Left lung (tissue), 4 donors: ENCODE measurements at regions not wholly inside any gene's neighbourhood (a gene's known extent, or its start where the extent isn't known, plus 50 kb on each side); places are given as distances from the start of the nearest gene placed in this dataset.

Experiments used
- ATAC-seq: fragments of 200-7000 bp; cut with Tn5 transposase; one replicate; pipeline ENCODE4 v1.9.1; 2020; ENCODE audit warnings: moderate library complexity
- DNase-seq, 4 donors: peaks; one replicate each; pipeline ENCODE4 v3.0.0-alpha.2; 2013 to 2020
- H3K27ac ChIP-seq, 2 donors: fragments of 200-600 bp; sonication (generic) in 1 of 2; one replicate each; pipeline versions ENCODE4 v1.5.0 to v1.8.0; 2020 to 2021
- H3K27me3 ChIP-seq, 2 donors: fragments of 200-600 bp; sonication (generic) in 1 of 2; one replicate each; pipeline versions ENCODE4 v1.5.0 to v1.8.0; 2020 to 2021
- H3K36me3 ChIP-seq, 2 donors: fragments of 200-600 bp; sonication (generic) in 1 of 2; one replicate each; pipeline versions ENCODE4 v1.5.0 to v1.8.0; 2020 to 2021
- H3K4me1 ChIP-seq, 2 donors: fragments of 200-600 bp; one replicate each; pipeline ENCODE4 v1.8.0; 2021
- H3K4me3 ChIP-seq, 2 donors: fragments of 200-600 bp; sonication (generic) in 1 of 2; one replicate each; pipeline versions ENCODE4 v1.5.0 to v1.8.0; 2020 to 2021; ENCODE audit warnings: mild to moderate bottlenecking in 1 of 2
- H3K9me3 ChIP-seq, 2 donors: fragments of 200-600 bp; sonication (generic) in 1 of 2; one replicate each; pipeline versions ENCODE4 v1.5.0 to v1.8.0; 2020 to 2021
- intact Hi-C, 2 donors: fragments of 100-400 bp; cut with DNase I; formaldehyde crosslinking; loops; one replicate each; pipeline versions ENCODE4 v1.11.2 to v1.14.2; 2022
- TF ChIP-seq, protein P1 (sequence below), 2 donors: fragments of 200-600 bp; sonication (generic) in 1 of 2; IDR thresholded peaks; one replicate each; pipeline versions ENCODE4 v1.5.0 to v1.8.0; 2021; ENCODE audit warnings: antibody characterized with exemption in 2 of 2
- donor health status: DM: no; HTN: yes; CAD: no.
- donor health status: DM: no; HTN: no; CAD: no.

DNA sequence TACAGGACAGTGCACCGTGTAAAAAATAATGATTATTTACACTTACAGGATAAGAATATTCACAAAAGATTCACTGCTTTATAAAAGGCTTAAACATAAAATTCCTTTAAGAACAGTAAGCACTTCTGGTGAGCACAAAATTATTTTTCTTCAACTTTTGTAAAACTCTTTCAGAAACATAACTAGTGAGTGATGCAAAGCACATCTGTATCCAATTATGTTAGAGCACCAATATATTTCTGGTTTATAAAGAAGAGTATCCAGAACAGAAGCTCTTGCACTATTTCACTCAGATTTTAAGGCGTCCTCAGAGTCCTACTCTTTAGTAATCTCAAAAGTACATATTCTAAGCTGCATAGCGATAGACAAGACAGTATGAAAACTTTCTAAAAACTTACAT, 276.0 kb downstream of the C4orf33 start:
- Histone ChIP-seq H3K4me3 (no peak overlapping the region), H3K27ac (no peak overlapping the region), H3K4me1 (no peaks in the 10 kb centered on the region), H3K36me3 (no peaks in the 10 kb centered on the region), H3K27me3 (no peaks in the 10 kb centered on the region), H3K9me3 (no peaks in the 10 kb centered on the region)
- ATAC-seq (no peak), DNase-seq (no peak)
- intact Hi-C loops: no loop called here
- TF ChIP-seq, protein P1, sequence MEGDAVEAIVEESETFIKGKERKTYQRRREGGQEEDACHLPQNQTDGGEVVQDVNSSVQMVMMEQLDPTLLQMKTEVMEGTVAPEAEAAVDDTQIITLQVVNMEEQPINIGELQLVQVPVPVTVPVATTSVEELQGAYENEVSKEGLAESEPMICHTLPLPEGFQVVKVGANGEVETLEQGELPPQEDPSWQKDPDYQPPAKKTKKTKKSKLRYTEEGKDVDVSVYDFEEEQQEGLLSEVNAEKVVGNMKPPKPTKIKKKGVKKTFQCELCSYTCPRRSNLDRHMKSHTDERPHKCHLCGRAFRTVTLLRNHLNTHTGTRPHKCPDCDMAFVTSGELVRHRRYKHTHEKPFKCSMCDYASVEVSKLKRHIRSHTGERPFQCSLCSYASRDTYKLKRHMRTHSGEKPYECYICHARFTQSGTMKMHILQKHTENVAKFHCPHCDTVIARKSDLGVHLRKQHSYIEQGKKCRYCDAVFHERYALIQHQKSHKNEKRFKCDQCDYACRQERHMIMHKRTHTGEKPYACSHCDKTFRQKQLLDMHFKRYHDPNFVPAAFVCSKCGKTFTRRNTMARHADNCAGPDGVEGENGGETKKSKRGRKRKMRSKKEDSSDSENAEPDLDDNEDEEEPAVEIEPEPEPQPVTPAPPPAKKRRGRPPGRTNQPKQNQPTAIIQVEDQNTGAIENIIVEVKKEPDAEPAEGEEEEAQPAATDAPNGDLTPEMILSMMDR (IDR thresholded peaks at IDR 0.05): no peak

DNA sequence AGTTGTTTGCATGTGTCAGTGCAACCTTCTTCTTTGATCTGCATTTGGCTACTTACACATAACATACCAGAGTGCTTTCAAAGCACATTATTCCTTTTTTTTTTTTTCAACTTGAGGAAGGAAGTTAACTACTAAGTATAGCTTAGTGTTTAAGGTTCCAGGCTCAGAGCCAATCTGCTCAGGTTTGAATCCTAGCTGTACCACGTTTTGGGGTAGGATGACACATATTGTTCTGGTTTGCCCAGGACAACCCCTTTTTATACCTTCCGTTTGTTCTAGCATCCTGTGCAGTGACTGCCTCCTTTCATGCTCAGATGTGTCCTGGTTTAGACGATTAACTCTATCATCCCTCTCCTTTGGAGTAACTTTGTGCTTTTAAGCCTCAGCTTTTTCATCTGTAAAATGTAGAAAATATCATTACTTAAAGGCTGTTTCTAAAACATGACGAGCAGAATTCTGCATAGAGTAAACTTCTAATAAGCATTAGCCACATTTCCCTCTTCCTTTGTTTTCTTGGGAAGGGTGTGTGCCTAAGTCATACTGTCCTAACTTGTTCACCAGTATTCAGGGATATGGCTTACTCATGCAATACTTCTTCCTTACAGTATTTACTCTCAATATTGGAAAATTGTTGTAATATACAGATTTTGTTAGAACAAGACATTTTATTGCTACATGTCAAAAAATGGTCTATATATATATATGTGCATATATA, 281.3 kb downstream of the C4orf33 start:
- H3K9me3 ChIP-seq: no peaks in the 10 kb centered on the region
- no peaks in the 10 kb centered on the region for H3K36me3 ChIP-seq
- H3K27me3 ChIP-seq: no peaks in the 10 kb centered on the region
- H3K4me3 ChIP-seq: no peak overlapping the region
- TF ChIP-seq, protein P1 (IDR thresholded peaks at IDR 0.05): no peak
- intact Hi-C loops: no loop called here
- no peak for ATAC-seq
- H3K27ac ChIP-seq: no peak overlapping the region
- no peak for DNase-seq
- H3K4me1 ChIP-seq: no peaks in the 10 kb centered on the region

DNA sequence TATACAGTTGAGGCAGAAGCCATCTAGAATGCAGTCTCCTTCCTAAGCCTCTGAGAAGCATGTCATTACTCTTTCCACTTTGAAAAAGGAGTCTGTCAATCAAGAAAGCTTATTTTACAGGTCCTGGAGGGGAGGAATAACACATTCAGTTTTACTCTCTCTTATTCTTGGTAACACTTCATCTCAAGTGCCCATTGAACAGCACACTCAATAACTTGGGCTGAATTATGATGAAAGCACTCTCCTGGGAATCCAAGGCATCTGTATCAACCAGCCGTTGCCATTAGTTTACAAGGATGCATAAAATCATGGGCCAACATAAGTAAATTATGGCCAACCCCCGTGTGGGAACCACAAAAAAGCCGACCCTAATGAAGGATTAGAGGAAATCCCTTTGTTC, 282.4 kb downstream of the C4orf33 start:
- TF ChIP-seq, protein P1 (IDR thresholded peaks at IDR 0.05): no peak
- H3K36me3 ChIP-seq: no peaks in the 10 kb centered on the region
- no peaks in the 10 kb centered on the region for H3K9me3 ChIP-seq
- DNase-seq (no peak), ATAC-seq (peak; percentile 86)
- intact Hi-C loops: no loop called here
- H3K4me1 ChIP-seq: no peaks in the 10 kb centered on the region
- no peak overlapping the region for H3K27ac ChIP-seq
- H3K27me3 ChIP-seq: no peaks in the 10 kb centered on the region
- H3K4me3 ChIP-seq: no peak overlapping the region

DNA sequence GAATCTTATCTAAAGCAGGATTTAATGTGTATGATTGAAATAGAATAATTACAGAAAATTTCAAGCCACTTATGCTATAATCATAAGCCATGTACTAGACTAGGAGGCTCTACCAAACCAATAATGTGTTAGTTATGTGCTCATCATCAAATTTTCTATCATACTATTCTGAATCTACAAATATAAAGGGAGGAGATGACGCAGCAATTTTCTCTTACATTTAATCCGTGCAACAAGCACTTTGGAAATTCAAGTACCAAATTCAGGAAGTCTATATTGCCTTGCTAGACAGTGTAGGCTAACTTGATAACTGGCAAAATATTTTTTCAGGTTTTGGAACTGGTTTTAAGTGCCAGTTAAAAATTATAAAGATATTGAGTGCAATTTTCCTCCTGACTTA, 283.5 kb downstream of the C4orf33 start:
- ATAC-seq (no peak), DNase-seq (no peak)
- Histone ChIP-seq H3K36me3 (no peaks in the 10 kb centered on the region), H3K4me1 (no peaks in the 10 kb centered on the region), H3K27me3 (no peaks in the 10 kb centered on the region), H3K4me3 (no peak overlapping the region), H3K27ac (no peak overlapping the region), H3K9me3 (no peaks in the 10 kb centered on the region)
- TF ChIP-seq, protein P1 (IDR thresholded peaks at IDR 0.05): no peak
- intact Hi-C loops: no loop called here

DNA sequence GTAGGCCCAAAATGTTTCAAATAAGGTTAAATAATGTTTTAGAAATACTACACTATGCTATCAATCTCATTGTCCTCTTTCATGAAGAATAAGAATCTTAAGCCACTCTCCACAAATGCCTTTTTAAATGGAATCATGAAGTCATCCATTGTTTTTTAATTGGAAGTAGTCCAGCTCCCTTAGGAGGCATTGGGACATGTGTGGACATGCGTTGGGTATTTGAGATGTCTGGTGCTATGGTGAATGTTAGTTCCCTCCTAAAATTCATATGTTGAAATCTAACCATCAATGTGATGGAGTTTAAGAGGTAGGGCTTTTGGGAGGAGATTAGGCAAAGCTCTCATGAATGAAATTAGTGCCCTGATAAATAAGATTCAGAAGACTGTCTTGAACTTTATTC, 289.0 kb downstream of the C4orf33 start:
- TF ChIP-seq, protein P1 (IDR thresholded peaks at IDR 0.05): no peak

More for the DNA sequence above, 289.0 kb downstream of the C4orf33 start:
- no peaks in the 10 kb centered on the region for H3K36me3 ChIP-seq
- no peaks in the 10 kb centered on the region for H3K9me3 ChIP-seq
- no peak for ATAC-seq
- DNase-seq: no peak
- no peaks in the 10 kb centered on the region for H3K27me3 ChIP-seq
- H3K4me3 ChIP-seq: no peak overlapping the region
- intact Hi-C loops: no loop called here
- H3K4me1 ChIP-seq: no peaks in the 10 kb centered on the region
- no peak overlapping the region for H3K27ac ChIP-seq
